GM19438 (cell line): ENCODE measurements at regions not wholly inside any gene's neighbourhood (a gene's known extent, or its start where the extent isn't known, plus 50 kb on each side); places are given as distances from the start of the nearest gene placed in this dataset.

ENCODE experiments used
- ATAC-seq: cut with Tn5 transposase; IDR thresholded peaks from one replicate; pipeline ENCODE4 v1.9.1; 2021; ENCODE audit warnings: low read depth; ENCODE audit not compliant: unreplicated experiment

GRCh38 chr6:53418288-53418687 is 69.5 kb upstream of the ELOVL5 start:
- ATAC-seq: no peak

DNA sequence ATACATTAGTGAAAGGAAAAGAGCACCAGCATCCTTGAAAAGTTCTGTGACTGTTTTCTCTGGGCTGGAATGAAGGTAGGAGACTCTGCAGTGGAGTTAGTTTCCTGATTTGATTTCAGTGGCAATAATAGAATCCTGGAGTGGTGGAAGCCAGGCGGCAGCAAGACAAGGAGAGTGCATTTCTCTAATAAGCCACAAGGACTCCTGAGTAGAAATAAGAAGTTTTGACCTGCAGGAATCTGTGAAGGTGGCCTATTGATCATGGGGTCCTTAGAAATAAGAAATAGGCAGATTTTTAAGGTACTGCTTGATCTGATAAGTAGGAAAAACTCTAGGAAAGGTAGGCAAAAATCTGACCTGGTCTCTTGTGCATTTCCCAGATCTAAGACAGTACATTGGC is 68.4 kb upstream of the ELOVL5 start:
- ATAC-seq: no peak

- ATAC-seq: no peak
These were observed 64.6 kb upstream of the ELOVL5 start for GRCh38 chr6:53413326-53413725.

- no peak for ATAC-seq
These were observed 64.0 kb upstream of the ELOVL5 start for GRCh38 chr6:53412751-53413150.

DNA sequence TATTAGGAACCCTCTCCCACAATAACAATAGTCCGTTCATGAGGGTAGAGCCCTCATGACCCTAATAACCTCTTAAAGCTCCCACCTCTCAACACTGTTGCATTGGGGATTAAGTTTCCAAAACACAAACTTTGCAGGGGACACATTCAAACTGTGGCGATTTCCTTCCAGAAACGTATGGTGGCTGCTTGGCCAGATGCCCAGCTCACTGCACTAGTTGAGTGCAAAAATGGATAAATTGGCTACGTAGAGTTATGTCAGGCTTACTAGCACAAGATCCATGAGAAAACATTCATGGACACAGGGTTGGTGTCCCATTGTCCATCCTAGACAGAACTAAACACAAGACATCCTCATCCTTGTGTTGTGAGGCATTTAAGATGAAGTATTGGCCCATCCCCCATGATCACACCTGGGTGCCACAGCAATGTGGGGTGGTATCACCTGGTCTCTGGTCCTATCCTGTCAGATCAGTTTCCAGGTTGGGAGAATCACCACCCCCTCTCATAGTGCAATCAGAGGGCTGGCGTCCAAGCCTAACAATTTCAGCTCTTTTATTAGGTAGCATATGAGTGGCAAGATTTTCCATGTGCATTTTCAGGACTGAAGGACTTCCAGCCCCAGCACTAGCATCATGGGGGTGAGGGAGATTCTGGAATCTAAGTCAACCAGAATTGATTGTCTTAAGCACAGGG is 63.4 kb upstream of the ELOVL5 start:
- ATAC-seq: no peak

- ATAC-seq: no peak
These were observed 62.7 kb upstream of the ELOVL5 start for GRCh38 chr6:53411451-53411850.

DNA sequence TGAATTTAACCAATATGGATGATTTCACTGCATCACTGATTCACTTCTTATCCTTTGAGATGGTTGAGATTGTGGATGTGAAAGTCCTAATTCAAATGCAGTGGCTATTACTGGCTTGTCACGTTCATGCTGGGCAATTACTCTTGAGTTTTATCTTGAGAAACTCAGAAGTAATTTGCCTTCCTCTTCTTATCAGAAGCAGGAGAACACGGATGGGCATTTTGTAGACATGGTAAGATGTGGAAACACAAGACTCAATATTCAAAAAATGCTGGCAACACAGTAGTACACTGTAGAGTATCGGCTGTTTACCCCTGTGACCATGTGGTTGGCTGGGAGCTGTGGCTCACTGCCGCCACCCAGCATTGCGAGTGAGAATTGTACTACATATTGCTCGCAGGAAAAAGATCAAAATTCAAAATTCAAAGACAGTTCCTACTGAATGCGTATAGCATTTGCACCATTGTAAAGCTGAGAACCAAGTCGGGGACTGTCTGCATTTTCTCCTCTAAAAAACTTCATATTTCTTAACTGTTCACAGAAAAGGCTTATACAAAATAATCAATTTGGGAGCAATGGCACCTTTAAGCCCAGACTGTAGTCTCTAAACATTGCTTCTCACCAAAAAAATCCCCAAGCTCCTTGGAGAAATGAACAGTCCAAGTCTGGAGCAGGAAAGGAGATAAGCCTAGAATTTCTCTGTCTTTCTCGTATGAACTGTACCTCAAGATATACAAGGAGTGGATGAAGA is 61.9 kb upstream of the ELOVL5 start:
- peak; percentile 98 for ATAC-seq

DNA sequence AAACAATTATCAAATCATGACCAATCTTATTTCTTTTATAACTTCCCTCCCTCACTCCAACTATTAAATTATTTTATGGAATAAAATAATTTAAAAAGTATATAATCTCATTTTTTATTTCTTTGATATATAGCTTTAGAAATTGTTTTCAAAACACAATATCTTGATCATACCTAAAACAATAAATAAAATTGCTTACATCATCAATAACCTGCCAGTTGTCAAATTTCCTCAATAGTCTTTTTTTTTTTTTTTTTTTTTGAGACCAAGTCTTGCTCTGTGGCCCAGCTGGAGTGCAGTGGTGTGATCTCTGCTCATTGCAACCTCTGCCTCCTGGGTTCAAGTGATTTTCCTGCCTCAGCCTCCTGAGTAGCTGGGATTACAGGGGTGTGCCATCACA is 60.1 kb upstream of the ELOVL5 start:
- no peak for ATAC-seq

DNA sequence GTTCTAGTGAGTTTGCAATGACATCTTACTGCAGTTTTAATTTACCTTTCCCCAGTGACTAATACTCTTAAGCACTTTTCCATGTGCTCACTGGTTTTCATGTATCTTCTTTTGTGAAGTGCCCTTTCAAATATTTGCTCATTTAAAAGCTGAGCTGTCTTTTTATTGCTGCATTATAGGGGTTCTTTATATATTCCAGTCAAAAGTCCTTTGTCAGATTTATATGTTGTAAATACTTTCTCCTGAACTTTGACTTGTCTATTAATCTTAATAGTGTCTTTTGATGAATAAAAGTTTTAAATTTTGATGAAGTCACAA is 50.2 kb upstream of the ELOVL5 start:
- no peak for ATAC-seq

DNA sequence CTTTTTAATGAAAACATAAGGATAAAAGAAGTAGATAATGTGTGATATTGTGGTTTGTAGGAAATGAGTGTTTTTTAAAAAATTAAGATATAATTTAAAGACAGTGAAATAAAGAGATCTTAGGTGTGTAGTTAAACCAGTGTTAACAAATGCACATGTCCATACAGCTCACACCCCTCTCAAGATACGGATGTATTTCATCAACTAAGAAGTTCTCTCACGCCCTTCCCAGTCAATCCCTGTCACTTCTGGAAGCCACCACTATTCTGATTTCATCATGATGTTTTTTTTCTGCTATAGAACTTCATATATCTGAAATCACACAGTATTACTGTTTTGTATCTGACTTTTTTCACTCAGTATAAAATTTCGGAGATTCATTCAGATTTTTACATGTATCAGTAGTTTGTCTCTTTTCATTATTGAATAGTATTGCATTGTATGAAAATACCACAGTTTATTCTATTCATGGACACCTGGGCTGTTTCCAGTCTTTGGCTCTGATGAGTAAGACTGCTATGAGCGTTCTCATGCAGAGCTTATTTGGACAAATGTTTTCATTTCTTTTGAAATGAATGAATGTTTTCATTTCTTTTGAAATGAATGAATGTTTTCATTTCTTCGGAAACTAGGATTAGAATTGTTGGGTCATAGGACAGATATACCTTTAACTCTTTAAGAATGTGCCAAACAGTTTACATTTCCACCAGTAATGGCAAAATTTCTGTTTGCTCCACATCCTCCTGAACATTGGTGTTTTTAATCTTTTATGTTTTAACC is 49.7 kb upstream of the ELOVL5 start:
- ATAC-seq: no peak
